WTC11 (cell line): ENCODE measurements at regions not wholly inside any gene's neighbourhood (a gene's known extent, or its start where the extent isn't known, plus 50 kb on each side); places are given as distances from the start of the nearest gene placed in this dataset.

Experiments used
- ATAC-seq: fragments of 200-7000 bp; cut with Tn5 transposase; 2 replicates; pipeline ENCODE4 v1.10.0; 2021; ENCODE audit warnings: mild to moderate bottlenecking, moderate library complexity
- CTCF ChIA-PET: fragments of 300-600 bp; sonication (Branson Sonifier 250); formaldehyde crosslinking; loops from one replicate; lab custom pipeline; 2021; ENCODE audit warnings: antibody characterized with exemption; lab: Charles Lee
- POLR2A ChIA-PET: fragments of 350-600 bp; sonication (Branson Sonifier 250); formaldehyde crosslinking; loops from one replicate; lab custom pipeline; 2021; ENCODE audit warnings: antibody characterized with exemption; lab: Charles Lee
- DNase-seq: peaks from one replicate; pipeline ENCODE4 v3.0.0; 2021; ENCODE audit warnings: low spot score
- H3K27ac Mint-ChIP-seq: 2 replicates; pipeline ENCODE4 v1.8.0; 2021; ENCODE audit warnings: mixed read lengths
- H3K27me3 Mint-ChIP-seq: 2 replicates; pipeline ENCODE4 v1.8.0; 2021; ENCODE audit warnings: low read depth, mild to moderate bottlenecking, moderate library complexity, mixed read lengths
- H3K36me3 Mint-ChIP-seq: 2 replicates; pipeline ENCODE4 v1.8.0; 2021; ENCODE audit warnings: mixed read lengths
- H3K4me1 Mint-ChIP-seq: 2 replicates; pipeline ENCODE4 v1.8.0; 2022; ENCODE audit warnings: mixed read lengths
- H3K4me3 Mint-ChIP-seq: 2 replicates; pipeline ENCODE4 v1.8.0; 2021; ENCODE audit warnings: mild to moderate bottlenecking, moderate library complexity, mixed read lengths
- H3K9me3 Mint-ChIP-seq: 2 replicates; pipeline ENCODE4 v1.8.0; 2021; ENCODE audit warnings: mixed read lengths
- AFF4 ChIP-seq: sonication (generic); formaldehyde crosslinking; IDR thresholded peaks from 2 replicates; pipeline ENCODE4 v1.8.1; 2023; ENCODE audit warnings: mild to moderate bottlenecking, missing genetic modification reagents, borderline replicate concordance
- ATF2 ChIP-seq: sonication (generic); formaldehyde crosslinking; IDR thresholded peaks from 2 replicates; pipeline ENCODE4 v1.8.1; 2022; ENCODE audit warnings: low read depth, missing genetic modification reagents, borderline replicate concordance
- CREB1 ChIP-seq: sonication (generic); formaldehyde crosslinking; IDR thresholded peaks from 2 replicates; pipeline ENCODE4 v1.8.0; 2023; ENCODE audit warnings: mild to moderate bottlenecking, missing genetic modification reagents
- CREM ChIP-seq: sonication (generic); formaldehyde crosslinking; IDR thresholded peaks from 2 replicates; pipeline ENCODE4 v1.8.1; 2022; ENCODE audit warnings: mild to moderate bottlenecking, missing genetic modification reagents, moderate library complexity
- E2F1 ChIP-seq: sonication (generic); formaldehyde crosslinking; IDR thresholded peaks from 2 replicates; pipeline ENCODE4 v1.8.0; 2022; ENCODE audit warnings: mild to moderate bottlenecking, missing genetic modification reagents
- EMX1 ChIP-seq: fragments of 250-450 bp; sonication (Bioruptor Pico); IDR thresholded peaks from 2 replicates; pipeline ENCODE4 v1.8.0; 2021; ENCODE audit warnings: mild to moderate bottlenecking
- ETV6 ChIP-seq: sonication (generic); formaldehyde crosslinking; IDR thresholded peaks from 2 replicates; pipeline ENCODE4 v1.8.1; 2022; ENCODE audit warnings: mild to moderate bottlenecking, missing genetic modification reagents
- GABPB1 ChIP-seq: sonication (generic); formaldehyde crosslinking; IDR thresholded peaks from 2 replicates; pipeline ENCODE4 v1.8.1; 2023; ENCODE audit warnings: mild to moderate bottlenecking, missing genetic modification reagents
- IRF2 ChIP-seq: sonication (generic); formaldehyde crosslinking; IDR thresholded peaks from 2 replicates; pipeline ENCODE4 v1.8.0; 2022; ENCODE audit warnings: low read depth, missing genetic modification reagents, borderline replicate concordance
- JAZF1 ChIP-seq: fragments of 250-450 bp; sonication (Bioruptor Pico); IDR thresholded peaks from 2 replicates; pipeline ENCODE4 v1.9.0; 2021; ENCODE audit warnings: moderate library complexity, mild to moderate bottlenecking, inconsistent platforms
- MXD4 ChIP-seq: fragments of 250-450 bp; sonication (Bioruptor Pico); IDR thresholded peaks from 2 replicates; pipeline ENCODE4 v1.8.0; 2021; ENCODE audit warnings: mild to moderate bottlenecking, moderate library complexity, borderline replicate concordance
- NFE2L1 ChIP-seq: sonication (generic); formaldehyde crosslinking; IDR thresholded peaks from 2 replicates; pipeline ENCODE4 v1.8.1; 2023; ENCODE audit warnings: missing genetic modification reagents
- NFYB ChIP-seq: sonication (generic); formaldehyde crosslinking; conservative IDR thresholded peaks from 2 replicates; pipeline ENCODE4 v1.8.0; 2022; ENCODE audit warnings: low read depth, missing genetic modification reagents
- SP1 ChIP-seq: sonication (generic); formaldehyde crosslinking; conservative IDR thresholded peaks from 2 replicates; pipeline ENCODE4 v1.8.1; 2022; ENCODE audit warnings: missing genetic modification reagents
- STAT6 ChIP-seq: sonication (generic); formaldehyde crosslinking; conservative IDR thresholded peaks from 2 replicates; pipeline ENCODE4 v1.8.1; 2023; ENCODE audit warnings: mild to moderate bottlenecking, low read depth, missing genetic modification reagents, moderate library complexity
- TCF7 ChIP-seq: sonication (generic); formaldehyde crosslinking; IDR thresholded peaks from 2 replicates; pipeline ENCODE4 v1.8.0; 2022; ENCODE audit warnings: mild to moderate bottlenecking, low read depth, missing genetic modification reagents, moderate library complexity
- TEAD1 ChIP-seq: sonication (generic); formaldehyde crosslinking; IDR thresholded peaks from 2 replicates; pipeline ENCODE4 v1.8.0; 2022; ENCODE audit warnings: mild to moderate bottlenecking, missing genetic modification reagents
- USF2 ChIP-seq: sonication (generic); formaldehyde crosslinking; IDR thresholded peaks from 2 replicates; pipeline ENCODE4 v1.8.1; 2023; ENCODE audit warnings: mild to moderate bottlenecking, missing genetic modification reagents, moderate library complexity
- ZMAT4 ChIP-seq: fragments of 250-450 bp; sonication (Bioruptor Pico); IDR thresholded peaks from 2 replicates; pipeline ENCODE4 v1.9.0; 2021; ENCODE audit warnings: mild to moderate bottlenecking
- ZNF512 ChIP-seq: sonication (generic); formaldehyde crosslinking; IDR thresholded peaks from 2 replicates; pipeline ENCODE4 v1.8.1; 2022; ENCODE audit warnings: missing genetic modification reagents, borderline replicate concordance

GRCh38 chr10:123295644-123296043 lies 141.4 kb downstream of the BUB3 start:
- CTCF ChIA-PET, result no interaction called here
- TF ChIP-seq USF2 (CRISPR knock-in tag) (peak; percentile 71), NFYB (peak; percentile 58), ZMAT4 (no peak)
- Mint-ChIP-seq H3K4me1 (peaks cover 4% of the 10 kb centered on the region; the same call in 1 of the 2 replicates), H3K9me3 (peaks cover 16% of the 10 kb centered on the region), H3K27ac (no peak overlapping the region), H3K4me3 (no peak overlapping the region), H3K27me3 (no peaks in the 10 kb centered on the region), H3K36me3 (no peaks in the 10 kb centered on the region)
- DNase-seq (no peak), ATAC-seq (no peak)
- POLR2A ChIA-PET, result no interaction called here

- Mint-ChIP-seq H3K27me3 (no peaks in the 10 kb centered on the region; the same call in 1 of the 2 replicates), H3K36me3 (peaks cover 8% of the 10 kb centered on the region), H3K27ac (no peak overlapping the region), H3K4me3 (no peak overlapping the region), H3K9me3 (peaks cover 17% of the 10 kb centered on the region), H3K4me1 (peaks cover 11% of the 10 kb centered on the region; the same call in 1 of the 2 replicates)
- ChIA-PET CTCF (no interaction called here), POLR2A (no interaction called here)
- DNase-seq, result no peak
- no peak for ATAC-seq
- TF ChIP-seq CREM (CRISPR knock-in tag) (no peak), ZMAT4 (no peak), AFF4 (CRISPR knock-in tag) (no peak), ATF2 (CRISPR knock-in tag) (no peak), EMX1 (CRISPR knock-in tag) (no peak), E2F1 (CRISPR knock-in tag) (no peak), TEAD1 (CRISPR knock-in tag) (no peak), USF2 (CRISPR knock-in tag) (no peak), ETV6 (no peak), STAT6 (no peak), NFE2L1 (CRISPR knock-in tag) (no peak), CREB1 (CRISPR knock-in tag) (no peak), ZNF512 (CRISPR knock-in tag) (no peak), JAZF1 (CRISPR knock-in tag) (no peak), SP1 (CRISPR knock-in tag) (no peak), IRF2 (CRISPR knock-in tag) (no peak), GABPB1 (CRISPR knock-in tag) (no peak), MXD4 (CRISPR knock-in tag) (no peak), TCF7 (no peak)
Measured at GRCh38 chr10:123297175-123297574, 143.0 kb downstream of the BUB3 start.
